Keratinocyte (primary cell): ENCODE measurements at regions not wholly inside any gene's neighbourhood (a gene's known extent, or its start where the extent isn't known, plus 50 kb on each side); places are given as distances from the start of the nearest gene placed in this dataset.

Experiments
- DNase-seq: peaks from one replicate; pipeline ENCODE4 v3.0.0-alpha.2; 2011; ENCODE audit warnings: low read depth, missing footprints, low spot score
- FAIRE-seq: peaks from 2 replicates; lab custom pipeline; 2011; peaks lifted over from hg19 to GRCh38; lab: Jason Lieb, UNC
- H2AFZ ChIP-seq: 2 replicates; pipeline ENCODE4 v1.6.0; 2012; ENCODE audit warnings: low read length, control low read depth, inconsistent platforms; ENCODE audit not compliant: control insufficient read depth
- H3K27ac ChIP-seq: 2 replicates; pipeline ENCODE4 v1.5.1; 2011; ENCODE audit warnings: low read length; ENCODE audit not compliant: control insufficient read depth, insufficient read depth
- H3K27me3 ChIP-seq: 3 replicates; pipeline ENCODE4 v1.6.0; 2011; ENCODE audit warnings: low read length; ENCODE audit not compliant: control insufficient read depth, insufficient read depth; ENCODE audit errors: extremely low read depth
- H3K36me3 ChIP-seq, 2 experiments: 2 replicates in 1 of 2; 3 replicates in 1 of 2; pipeline ENCODE4 v1.5.1; 2011; ENCODE audit warnings: low read length in 2 of 2, mild to moderate bottlenecking in 1 of 2; ENCODE audit not compliant: control insufficient read depth in 2 of 2, insufficient read depth in 2 of 2; ENCODE audit errors: extremely low read depth in 1 of 2
- H3K4me1 ChIP-seq: 3 replicates; pipeline ENCODE4 v1.5.1; 2011; ENCODE audit warnings: low read length; ENCODE audit not compliant: control insufficient read depth, insufficient read depth; ENCODE audit errors: extremely low read depth
- H3K4me2 ChIP-seq: 3 replicates; pipeline ENCODE4 v1.6.0; 2011; ENCODE audit warnings: low read depth, low read length; ENCODE audit not compliant: control insufficient read depth, insufficient read depth; ENCODE audit errors: extremely low read depth
- H3K4me3 ChIP-seq, 3 experiments: fragments of 200-600 bp in 1 of 3; sonication (generic) in 1 of 3; 2 replicates in 2 of 3; 3 replicates in 1 of 3; pipeline ENCODE4 v1.5.1; 2011 to 2016; ENCODE audit warnings: low read length in 3 of 3, mild to moderate bottlenecking in 3 of 3, control low read depth in 2 of 3, inconsistent platforms in 1 of 3, low read depth in 1 of 3, mixed read lengths in 1 of 3, mixed run types in 1 of 3, moderate library complexity in 1 of 3; ENCODE audit not compliant: control insufficient read depth in 2 of 3, insufficient read depth in 2 of 3; ENCODE audit errors: extremely low read depth in 1 of 3
- H3K79me2 ChIP-seq: 2 replicates; pipeline ENCODE4 v1.6.0; 2012; ENCODE audit warnings: low read length; ENCODE audit not compliant: control insufficient read depth, insufficient read depth
- H3K9ac ChIP-seq: 3 replicates; pipeline ENCODE4 v1.6.0; 2011; ENCODE audit warnings: low read length; ENCODE audit not compliant: control insufficient read depth, insufficient read depth; ENCODE audit errors: extremely low read depth
- H3K9me1 ChIP-seq: 3 replicates; pipeline ENCODE4 v1.6.0; 2011; ENCODE audit warnings: low read length; ENCODE audit not compliant: control insufficient read depth, insufficient read depth; ENCODE audit errors: extremely low read depth
- H3K9me3 ChIP-seq: 2 replicates; pipeline ENCODE4 v1.5.1; 2012; ENCODE audit warnings: low read depth, low read length; ENCODE audit not compliant: control insufficient read depth
- H4K20me1 ChIP-seq: 3 replicates; pipeline ENCODE4 v1.6.0; 2011; ENCODE audit warnings: low read length; ENCODE audit not compliant: control insufficient read depth, insufficient read depth; ENCODE audit errors: extremely low read depth
- EZH2 ChIP-seq: IDR thresholded peaks from one replicate; pipeline ENCODE4 v1.6.1; 2012; ENCODE audit warnings: inconsistent platforms, mild to moderate bottlenecking, low read length, moderate library complexity
- dilution Hi-C: fragments of 300-500 bp; cut with MboI; formaldehyde crosslinking; loops from one replicate; pipeline ENCODE4 v1.7.0; 2020; ENCODE audit warnings: low sequenced_read_pairs; ENCODE audit not compliant: extremely low pct_ligation_motif_present
- TF ChIP-seq, protein P1 (sequence below), 3 experiments: IDR thresholded peaks in 1 of 3; conservative IDR thresholded peaks in 1 of 3; optimal IDR thresholded peaks in 1 of 3; 2 replicates in 2 of 3; 3 replicates in 1 of 3; pipeline versions ENCODE3 to v1.5.1; 2011; ENCODE audit warnings: low read length in 3 of 3, mild to moderate bottlenecking in 3 of 3, moderate library complexity in 2 of 3, control low read depth in 1 of 3, inconsistent platforms in 1 of 3; ENCODE audit not compliant: insufficient read depth in 2 of 3; ENCODE audit errors: extremely low read depth in 1 of 3

DNA sequence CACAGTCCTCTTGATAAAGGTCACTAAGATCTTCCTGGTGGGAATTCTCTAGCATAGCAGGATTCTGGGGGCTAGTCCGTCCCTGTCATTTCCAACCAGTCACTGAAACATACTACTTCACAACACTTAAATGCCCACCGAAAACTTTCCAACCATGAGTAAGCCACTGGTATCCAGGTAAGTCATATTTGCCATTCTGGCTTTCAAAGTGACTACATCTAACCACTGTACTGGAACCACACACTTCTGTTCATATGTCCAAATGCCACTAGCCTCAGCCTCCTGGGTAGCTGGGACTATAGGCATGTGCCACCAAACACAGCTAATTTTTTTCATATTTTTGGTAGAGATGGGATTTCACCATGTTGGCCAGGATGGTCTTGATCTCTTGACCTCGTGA is 64.3 kb upstream of the VANGL1 start:
- DNase-seq (no peak), FAIRE-seq (no peak)
- H3K27me3 ChIP-seq: no peaks in the 10 kb centered on the region
- no peak overlapping the region for H3K4me2 ChIP-seq
- no peak overlapping the region for H3K4me3 ChIP-seq
- dilution Hi-C loops: no loop called here
- H4K20me1 ChIP-seq: no peaks in the 10 kb centered on the region
- no peaks in the 10 kb centered on the region for H3K79me2 ChIP-seq
- H3K36me3 ChIP-seq: no peaks in the 10 kb centered on the region
- no peak overlapping the region for H2AFZ ChIP-seq
- H3K27ac ChIP-seq: no peak overlapping the region
- H3K9me3 ChIP-seq: peaks cover 3% of the 10 kb centered on the region
- H3K9ac ChIP-seq: no peak overlapping the region
- no peaks in the 10 kb centered on the region for H3K4me1 ChIP-seq
- H3K9me1 ChIP-seq: no peaks in the 10 kb centered on the region
- TF ChIP-seq EZH2: no peak
- TF ChIP-seq, protein P1, sequence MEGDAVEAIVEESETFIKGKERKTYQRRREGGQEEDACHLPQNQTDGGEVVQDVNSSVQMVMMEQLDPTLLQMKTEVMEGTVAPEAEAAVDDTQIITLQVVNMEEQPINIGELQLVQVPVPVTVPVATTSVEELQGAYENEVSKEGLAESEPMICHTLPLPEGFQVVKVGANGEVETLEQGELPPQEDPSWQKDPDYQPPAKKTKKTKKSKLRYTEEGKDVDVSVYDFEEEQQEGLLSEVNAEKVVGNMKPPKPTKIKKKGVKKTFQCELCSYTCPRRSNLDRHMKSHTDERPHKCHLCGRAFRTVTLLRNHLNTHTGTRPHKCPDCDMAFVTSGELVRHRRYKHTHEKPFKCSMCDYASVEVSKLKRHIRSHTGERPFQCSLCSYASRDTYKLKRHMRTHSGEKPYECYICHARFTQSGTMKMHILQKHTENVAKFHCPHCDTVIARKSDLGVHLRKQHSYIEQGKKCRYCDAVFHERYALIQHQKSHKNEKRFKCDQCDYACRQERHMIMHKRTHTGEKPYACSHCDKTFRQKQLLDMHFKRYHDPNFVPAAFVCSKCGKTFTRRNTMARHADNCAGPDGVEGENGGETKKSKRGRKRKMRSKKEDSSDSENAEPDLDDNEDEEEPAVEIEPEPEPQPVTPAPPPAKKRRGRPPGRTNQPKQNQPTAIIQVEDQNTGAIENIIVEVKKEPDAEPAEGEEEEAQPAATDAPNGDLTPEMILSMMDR (optimal IDR thresholded peaks at IDR 0.05 in 1 of 3, IDR thresholded peaks at IDR 0.05 in 1 of 3, conservative IDR thresholded peaks at IDR 0.05 in 1 of 3; ENCODE audit: extremely low read depth in 1 of 3, insufficient read depth in 2 of 3, low read length in 3 of 3): no peak

- TF ChIP-seq, protein P1 (optimal IDR thresholded peaks at IDR 0.05 in 1 of 3, IDR thresholded peaks at IDR 0.05 in 1 of 3, conservative IDR thresholded peaks at IDR 0.05 in 1 of 3; ENCODE audit: extremely low read depth in 1 of 3, insufficient read depth in 2 of 3, low read length in 3 of 3): no peak
- no peak for TF ChIP-seq EZH2
- Histone ChIP-seq H3K27me3 (no peaks in the 10 kb centered on the region), H3K9me1 (no peaks in the 10 kb centered on the region), H3K9me3 (peaks cover 4% of the 10 kb centered on the region), H3K4me1 (no peaks in the 10 kb centered on the region), H3K9ac (no peak overlapping the region), H3K4me2 (no peak overlapping the region), H3K79me2 (no peaks in the 10 kb centered on the region), H3K27ac (no peak overlapping the region), H3K4me3 (no peak overlapping the region), H4K20me1 (no peaks in the 10 kb centered on the region), H3K36me3 (no peaks in the 10 kb centered on the region), H2AFZ (no peak overlapping the region)
- dilution Hi-C loops: no loop called here
- no peak for DNase-seq
- no peak for FAIRE-seq
Measured at GRCh38 chr1:115575661-115576060, 66.1 kb upstream of the VANGL1 start.
